Gastrocnemius medialis (tissue), 4 donors: ENCODE measurements at regions not wholly inside any gene's neighbourhood (a gene's known extent, or its start where the extent isn't known, plus 50 kb on each side); places are given as distances from the start of the nearest gene placed in this dataset.

Experiments used
- ATAC-seq, 2 donors: fragments of 150-250 bp; one replicate each; pipeline ENCODE4 v1.9.1; 2016
- DNase-seq, 2 donors: peaks; one replicate each; pipeline ENCODE4 v3.0.0-alpha.2; 2019
- H3K27ac ChIP-seq, 4 donors: fragments of 200-600 bp; sonication (generic); 1 replicate in 1 of 4; 2 replicates in 3 of 4; pipeline ENCODE4 v1.5.1; 2016 to 2018; ENCODE audit warnings: mild to moderate bottlenecking in 2 of 4, moderate library complexity in 1 of 4
- H3K27me3 ChIP-seq, 3 donors: fragments of 200-600 bp; sonication (generic) in 2 of 3; 1 replicate in 1 of 3; 2 replicates in 2 of 3; pipeline versions ENCODE4 v1.5.1 to v1.6.0; 2016 to 2019; ENCODE audit warnings: mild to moderate bottlenecking in 1 of 3, moderate library complexity in 1 of 3
- H3K36me3 ChIP-seq, 2 donors: fragments of 200-600 bp; sonication (generic) in 1 of 2; one replicate each; pipeline ENCODE4 v1.5.1; 2017 to 2018
- H3K4me1 ChIP-seq, 2 donors: fragments of 200-600 bp; sonication (generic) in 1 of 2; one replicate each; pipeline ENCODE4 v1.5.1; 2016 to 2017; ENCODE audit warnings: mild to moderate bottlenecking in 2 of 2
- H3K4me3 ChIP-seq, 4 donors: fragments of 200-600 bp; sonication (generic) in 3 of 4; 1 replicate in 1 of 4; 2 replicates in 3 of 4; pipeline ENCODE4 v1.5.1; 2016 to 2019; ENCODE audit warnings: mild to moderate bottlenecking in 2 of 4
- H3K9me3 ChIP-seq, 3 donors: fragments of 200-600 bp; sonication (generic) in 2 of 3; 1 replicate in 1 of 3; 2 replicates in 2 of 3; pipeline ENCODE4 v1.5.1; 2016 to 2019
- POLR2A ChIP-seq, 2 donors: fragments of 450-650 bp; IDR thresholded peaks; one replicate each; pipeline ENCODE4 v1.6.1; 2017; ENCODE audit warnings: antibody characterized with exemption in 2 of 2, mild to moderate bottlenecking in 2 of 2, moderate library complexity in 2 of 2
- in situ Hi-C, 4 donors: fragments of 200-750 bp; cut with MboI; loops; one replicate each; pipeline versions ENCODE4 v1.15.0 to v1.8.0; 2017; ENCODE audit warnings: low sequenced_read_pairs in 4 of 4
- intact Hi-C: fragments of 100-400 bp; cut with DNase I; formaldehyde crosslinking; loops from one replicate; pipeline ENCODE4 v1.15.1; 2023; ENCODE audit warnings: low total_unique reads
- TF ChIP-seq, protein P1 (sequence below), 5 experiments: fragments of 450-650 bp in 3 of 5; fragments of 200-600 bp in 2 of 5; sonication (generic) in 2 of 5; IDR thresholded peaks in 4 of 5; conservative IDR thresholded peaks in 1 of 5; 1 replicate in 4 of 5; 2 replicates in 1 of 5; pipeline ENCODE4 v1.5.1; 2016 to 2019; ENCODE audit warnings: antibody characterized with exemption in 5 of 5, mild to moderate bottlenecking in 3 of 5, moderate library complexity in 3 of 5

DNA sequence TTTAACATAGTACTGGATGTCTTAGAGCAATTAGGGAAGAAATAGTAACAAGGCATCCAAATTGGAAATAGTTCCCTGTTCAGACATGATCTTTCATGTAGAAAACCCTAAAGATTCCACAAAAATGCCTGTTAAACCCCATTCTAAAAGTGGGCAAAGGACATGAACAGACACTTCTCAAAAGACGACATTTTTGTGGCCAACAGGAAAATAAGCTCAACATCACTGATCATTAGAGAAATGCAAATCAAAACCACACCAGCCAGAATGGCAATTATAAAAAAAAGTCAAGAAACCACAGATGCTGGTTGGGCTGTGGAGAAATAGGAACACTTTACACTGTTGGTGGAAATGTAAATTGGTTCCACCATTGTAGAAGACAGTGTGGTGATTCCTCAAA is 109.9 kb upstream of the MOCS1 start:
- Histone ChIP-seq H3K27ac (no peak overlapping the region), H3K27me3 (no peaks in the 10 kb centered on the region), H3K36me3 (no peaks in the 10 kb centered on the region), H3K9me3 (no peaks in the 10 kb centered on the region), H3K4me3 (no peak overlapping the region), H3K4me1 (no peaks in the 10 kb centered on the region)
- ATAC-seq (no peak), DNase-seq (no peak)
- intact Hi-C loops: no loop called here
- TF ChIP-seq, protein P1, sequence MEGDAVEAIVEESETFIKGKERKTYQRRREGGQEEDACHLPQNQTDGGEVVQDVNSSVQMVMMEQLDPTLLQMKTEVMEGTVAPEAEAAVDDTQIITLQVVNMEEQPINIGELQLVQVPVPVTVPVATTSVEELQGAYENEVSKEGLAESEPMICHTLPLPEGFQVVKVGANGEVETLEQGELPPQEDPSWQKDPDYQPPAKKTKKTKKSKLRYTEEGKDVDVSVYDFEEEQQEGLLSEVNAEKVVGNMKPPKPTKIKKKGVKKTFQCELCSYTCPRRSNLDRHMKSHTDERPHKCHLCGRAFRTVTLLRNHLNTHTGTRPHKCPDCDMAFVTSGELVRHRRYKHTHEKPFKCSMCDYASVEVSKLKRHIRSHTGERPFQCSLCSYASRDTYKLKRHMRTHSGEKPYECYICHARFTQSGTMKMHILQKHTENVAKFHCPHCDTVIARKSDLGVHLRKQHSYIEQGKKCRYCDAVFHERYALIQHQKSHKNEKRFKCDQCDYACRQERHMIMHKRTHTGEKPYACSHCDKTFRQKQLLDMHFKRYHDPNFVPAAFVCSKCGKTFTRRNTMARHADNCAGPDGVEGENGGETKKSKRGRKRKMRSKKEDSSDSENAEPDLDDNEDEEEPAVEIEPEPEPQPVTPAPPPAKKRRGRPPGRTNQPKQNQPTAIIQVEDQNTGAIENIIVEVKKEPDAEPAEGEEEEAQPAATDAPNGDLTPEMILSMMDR (IDR thresholded peaks at IDR 0.05 in 4 of 5, conservative IDR thresholded peaks at IDR 0.05 in 1 of 5): no peak
- no peak for TF ChIP-seq POLR2A (IDR thresholded peaks at IDR 0.05)
- in situ Hi-C loops: no loop called here

GRCh38 chr6:40042232-40042631 is 108.0 kb upstream of the MOCS1 start:
- ATAC-seq (no peak), DNase-seq (no peak)
- TF ChIP-seq, protein P1 (IDR thresholded peaks at IDR 0.05 in 4 of 5, conservative IDR thresholded peaks at IDR 0.05 in 1 of 5): no peak
- TF ChIP-seq POLR2A (IDR thresholded peaks at IDR 0.05): no peak
- no peaks in the 10 kb centered on the region for H3K27me3 ChIP-seq
- intact Hi-C loops (no loop called here), in situ Hi-C loops (no loop called here)
- no peaks in the 10 kb centered on the region for H3K36me3 ChIP-seq
- no peaks in the 10 kb centered on the region for H3K4me1 ChIP-seq
- H3K27ac ChIP-seq: no peak overlapping the region
- no peak overlapping the region for H3K4me3 ChIP-seq
- no peaks in the 10 kb centered on the region for H3K9me3 ChIP-seq

GRCh38 chr6:40039042-40039441 is 104.8 kb upstream of the MOCS1 start:
- H3K27me3 ChIP-seq: no peaks in the 10 kb centered on the region
- no peak overlapping the region for H3K4me3 ChIP-seq
- H3K36me3 ChIP-seq: no peaks in the 10 kb centered on the region
- TF ChIP-seq, protein P1 (IDR thresholded peaks at IDR 0.05 in 4 of 5, conservative IDR thresholded peaks at IDR 0.05 in 1 of 5): no peak
- no peak for TF ChIP-seq POLR2A (IDR thresholded peaks at IDR 0.05)
- in situ Hi-C loops (no loop called here), intact Hi-C loops (no loop called here)
- H3K9me3 ChIP-seq: no peaks in the 10 kb centered on the region
- H3K4me1 ChIP-seq: no peaks in the 10 kb centered on the region
- H3K27ac ChIP-seq: no peak overlapping the region
- no peak for DNase-seq
- no peak for ATAC-seq

GRCh38 chr6:40038626-40039025 is 104.4 kb upstream of the MOCS1 start:
- no peak for TF ChIP-seq POLR2A (IDR thresholded peaks at IDR 0.05)
- TF ChIP-seq, protein P1 (IDR thresholded peaks at IDR 0.05 in 4 of 5, conservative IDR thresholded peaks at IDR 0.05 in 1 of 5): no peak
- no peak for ATAC-seq
- Histone ChIP-seq H3K9me3 (no peaks in the 10 kb centered on the region), H3K27me3 (no peaks in the 10 kb centered on the region), H3K27ac (no peak overlapping the region), H3K4me3 (no peak overlapping the region), H3K36me3 (no peaks in the 10 kb centered on the region), H3K4me1 (no peaks in the 10 kb centered on the region)
- in situ Hi-C loops (no loop called here), intact Hi-C loops (no loop called here)
- DNase-seq: no peak

DNA sequence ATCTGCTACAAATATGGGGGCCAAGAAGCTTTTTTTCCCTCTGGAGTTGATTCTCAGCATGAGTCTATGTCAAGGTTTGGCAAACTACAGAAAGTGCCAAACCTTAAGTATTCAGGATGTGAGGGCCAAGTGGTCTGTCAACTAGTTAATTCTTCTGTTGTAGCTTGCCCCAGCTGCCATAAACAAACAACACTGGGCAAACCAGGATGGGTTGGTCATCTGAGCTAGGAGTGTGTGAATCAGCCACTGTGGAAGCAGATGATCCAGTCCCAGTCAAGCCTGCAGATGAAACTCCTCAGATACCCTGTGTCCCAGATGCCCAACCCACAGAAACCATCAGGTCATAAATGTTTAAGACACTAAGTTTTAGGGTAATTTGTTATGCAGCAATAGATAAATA is 103.0 kb upstream of the MOCS1 start:
- intact Hi-C loops: no loop called here
- H3K27me3 ChIP-seq: no peaks in the 10 kb centered on the region
- no peaks in the 10 kb centered on the region for H3K4me1 ChIP-seq
- no peaks in the 10 kb centered on the region for H3K36me3 ChIP-seq
- in situ Hi-C loops: no loop called here
- no peak overlapping the region for H3K4me3 ChIP-seq
- DNase-seq (no peak), ATAC-seq (no peak)
- H3K27ac ChIP-seq: no peak overlapping the region
- TF ChIP-seq, protein P1 (IDR thresholded peaks at IDR 0.05 in 4 of 5, conservative IDR thresholded peaks at IDR 0.05 in 1 of 5): no peak
- no peak for TF ChIP-seq POLR2A (IDR thresholded peaks at IDR 0.05)
- no peaks in the 10 kb centered on the region for H3K9me3 ChIP-seq
